ENCODE measurements at regions not wholly inside any gene's neighbourhood (a gene's known extent, or its start where the extent isn't known, plus 50 kb on each side); places are given as distances from the start of the nearest gene placed in this dataset.
A peak's percentile ranks its signal among the peaks of the same experiment; 100 is the strongest.

DNA sequence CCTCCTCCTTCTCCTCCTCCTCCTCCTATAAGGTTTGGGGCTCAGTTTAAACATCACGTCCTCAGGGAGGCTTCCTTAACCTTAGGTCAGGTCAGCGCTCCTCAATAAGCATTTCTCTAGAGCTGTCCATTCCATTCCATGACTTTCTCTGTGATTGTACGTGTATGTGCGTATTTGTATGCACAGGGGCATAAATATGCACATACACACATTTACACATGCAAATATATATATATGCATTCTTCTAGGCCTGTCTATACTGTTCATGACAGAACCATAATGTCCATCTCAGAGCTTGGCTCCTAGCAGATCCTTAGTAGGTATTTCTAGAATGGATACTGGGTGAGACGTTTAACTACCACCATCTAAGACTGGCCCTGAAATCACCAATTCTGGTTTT lies 258.6 kb downstream of the STIM2 start:
- H3K4me3 ChIP-seq (replicated peaks in 1 of 4; ENCODE audit: control extremely low read depth in 1 of 4, insufficient read depth in 1 of 4, low read depth in 3 of 4, low read length in 4 of 4): no peak overlapping the region
- H3K79me2 ChIP-seq (ENCODE audit: control insufficient read depth, insufficient read depth, low read length): no peaks in the 10 kb centered on the region
- no peak overlapping the region for H2AFZ ChIP-seq (ENCODE audit: low read length)
- H3K4me1 ChIP-seq (ENCODE audit: control insufficient read depth, extremely low read depth, insufficient read depth, low read length): no peaks in the 10 kb centered on the region
- H3K36me3 ChIP-seq (ENCODE audit: control insufficient read depth, insufficient read depth, low read length): no peaks in the 10 kb centered on the region
- no peak overlapping the region for H3K9ac ChIP-seq (ENCODE audit: insufficient read depth, low read length)
- H3K27me3 ChIP-seq (ENCODE audit: control insufficient read depth, insufficient read depth, low read length): no peaks in the 10 kb centered on the region
- H3K27ac ChIP-seq (ENCODE audit: insufficient read depth, low read length): no peak overlapping the region
- H3K4me2 ChIP-seq (ENCODE audit: extremely low read depth, insufficient read depth, low read length): no peak overlapping the region
- H3K9me3 ChIP-seq (ENCODE audit: control insufficient read depth, insufficient read depth, low read depth, low read length): no peaks in the 10 kb centered on the region
- no peak for DNase-seq (ENCODE audit: low read depth in 2 of 2)
- no peaks in the 10 kb centered on the region for H4K20me1 ChIP-seq (ENCODE audit: control insufficient read depth, extremely low read depth, insufficient read depth, low read length)
- TF ChIP-seq, protein P1, sequence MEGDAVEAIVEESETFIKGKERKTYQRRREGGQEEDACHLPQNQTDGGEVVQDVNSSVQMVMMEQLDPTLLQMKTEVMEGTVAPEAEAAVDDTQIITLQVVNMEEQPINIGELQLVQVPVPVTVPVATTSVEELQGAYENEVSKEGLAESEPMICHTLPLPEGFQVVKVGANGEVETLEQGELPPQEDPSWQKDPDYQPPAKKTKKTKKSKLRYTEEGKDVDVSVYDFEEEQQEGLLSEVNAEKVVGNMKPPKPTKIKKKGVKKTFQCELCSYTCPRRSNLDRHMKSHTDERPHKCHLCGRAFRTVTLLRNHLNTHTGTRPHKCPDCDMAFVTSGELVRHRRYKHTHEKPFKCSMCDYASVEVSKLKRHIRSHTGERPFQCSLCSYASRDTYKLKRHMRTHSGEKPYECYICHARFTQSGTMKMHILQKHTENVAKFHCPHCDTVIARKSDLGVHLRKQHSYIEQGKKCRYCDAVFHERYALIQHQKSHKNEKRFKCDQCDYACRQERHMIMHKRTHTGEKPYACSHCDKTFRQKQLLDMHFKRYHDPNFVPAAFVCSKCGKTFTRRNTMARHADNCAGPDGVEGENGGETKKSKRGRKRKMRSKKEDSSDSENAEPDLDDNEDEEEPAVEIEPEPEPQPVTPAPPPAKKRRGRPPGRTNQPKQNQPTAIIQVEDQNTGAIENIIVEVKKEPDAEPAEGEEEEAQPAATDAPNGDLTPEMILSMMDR (conservative IDR thresholded peaks at IDR 0.05 in 1 of 2, IDR thresholded peaks at IDR 0.05 in 1 of 2; ENCODE audit: low read depth in 1 of 2, low read length in 2 of 2): no peak
- no peak for TF ChIP-seq EZH2 (IDR thresholded peaks at IDR 0.05; ENCODE audit: low read length, missing control alignments)

DNA sequence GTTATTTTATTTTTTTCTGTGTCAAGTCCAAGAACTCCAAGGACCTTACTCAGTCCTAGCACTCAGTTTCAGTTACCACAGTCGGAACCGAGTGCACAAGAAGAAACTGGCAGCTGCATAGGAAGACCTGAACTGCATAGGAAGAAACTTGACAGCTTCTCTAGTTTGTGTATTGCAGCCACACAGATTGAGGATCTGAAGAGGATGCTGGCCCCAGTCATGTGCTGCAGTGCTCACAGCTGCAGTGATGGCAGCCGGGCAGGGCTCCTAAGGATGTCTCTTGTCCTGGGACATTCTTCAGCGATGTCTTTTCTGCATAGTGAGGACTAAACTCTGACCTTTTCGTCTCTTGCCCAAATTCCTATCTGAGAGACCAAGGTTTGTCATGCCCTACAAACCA lies 261.2 kb downstream of the STIM2 start:
- no peaks in the 10 kb centered on the region for H3K9me3 ChIP-seq (ENCODE audit: control insufficient read depth, insufficient read depth, low read depth, low read length)
- no peak overlapping the region for H2AFZ ChIP-seq (ENCODE audit: low read length)
- H3K4me3 ChIP-seq (replicated peaks in 1 of 4; ENCODE audit: control extremely low read depth in 1 of 4, insufficient read depth in 1 of 4, low read depth in 3 of 4, low read length in 4 of 4): no peak overlapping the region
- no peaks in the 10 kb centered on the region for H3K27me3 ChIP-seq (ENCODE audit: control insufficient read depth, insufficient read depth, low read length)
- H3K4me2 ChIP-seq (ENCODE audit: extremely low read depth, insufficient read depth, low read length): no peak overlapping the region
- no peaks in the 10 kb centered on the region for H3K4me1 ChIP-seq (ENCODE audit: control insufficient read depth, extremely low read depth, insufficient read depth, low read length)
- DNase-seq (ENCODE audit: low read depth in 2 of 2): no peak
- H3K79me2 ChIP-seq (ENCODE audit: control insufficient read depth, insufficient read depth, low read length): no peaks in the 10 kb centered on the region
- H3K9ac ChIP-seq (ENCODE audit: insufficient read depth, low read length): no peak overlapping the region
- no peak overlapping the region for H3K27ac ChIP-seq (ENCODE audit: insufficient read depth, low read length)
- H3K36me3 ChIP-seq (ENCODE audit: control insufficient read depth, insufficient read depth, low read length): no peaks in the 10 kb centered on the region
- no peaks in the 10 kb centered on the region for H4K20me1 ChIP-seq (ENCODE audit: control insufficient read depth, extremely low read depth, insufficient read depth, low read length)
- TF ChIP-seq EZH2 (IDR thresholded peaks at IDR 0.05; ENCODE audit: low read length, missing control alignments): no peak
- TF ChIP-seq, protein P1 (conservative IDR thresholded peaks at IDR 0.05 in 1 of 2, IDR thresholded peaks at IDR 0.05 in 1 of 2; ENCODE audit: low read depth in 1 of 2, low read length in 2 of 2): no peak

DNA sequence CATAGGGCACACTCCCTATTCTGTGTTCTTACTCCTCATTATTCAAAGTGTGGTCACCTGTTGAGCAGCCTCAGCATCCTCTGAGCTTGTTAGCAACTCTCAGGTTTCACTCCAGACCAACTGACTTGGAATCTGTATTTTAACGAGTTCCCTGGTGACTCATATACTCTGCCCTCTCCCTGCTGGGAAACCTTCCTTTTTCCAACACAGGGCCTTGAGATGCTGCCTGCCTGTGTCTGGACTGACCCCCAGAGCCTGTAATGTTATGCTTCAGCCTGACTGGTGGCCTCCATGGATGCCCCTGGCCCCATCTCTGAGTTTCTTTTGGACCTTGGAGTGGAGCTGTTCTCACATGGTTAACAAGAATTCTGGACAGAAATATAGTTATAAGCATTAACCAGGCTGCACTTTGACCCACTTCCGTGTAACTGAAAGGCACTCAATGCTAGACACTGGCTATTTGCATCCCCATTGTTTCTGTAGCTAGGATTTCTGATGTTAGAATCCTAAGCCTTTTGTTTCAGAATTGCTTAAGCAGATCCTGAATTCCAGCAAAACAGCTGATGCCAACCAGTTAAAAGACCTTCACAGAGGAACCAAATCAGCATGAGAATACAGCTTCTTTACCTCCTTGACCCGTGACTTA lies 262.6 kb downstream of the STIM2 start:
- TF ChIP-seq EZH2 (IDR thresholded peaks at IDR 0.05; ENCODE audit: low read length, missing control alignments): no peak
- TF ChIP-seq, protein P1 (conservative IDR thresholded peaks at IDR 0.05 in 1 of 2, IDR thresholded peaks at IDR 0.05 in 1 of 2; ENCODE audit: low read depth in 1 of 2, low read length in 2 of 2): no peak
- Histone ChIP-seq H3K27me3 (ENCODE audit: control insufficient read depth, insufficient read depth, low read length) (no peaks in the 10 kb centered on the region), H2AFZ (ENCODE audit: low read length) (no peak overlapping the region), H3K4me1 (ENCODE audit: control insufficient read depth, extremely low read depth, insufficient read depth, low read length) (no peaks in the 10 kb centered on the region), H3K36me3 (ENCODE audit: control insufficient read depth, insufficient read depth, low read length) (no peaks in the 10 kb centered on the region), H3K4me2 (ENCODE audit: extremely low read depth, insufficient read depth, low read length) (no peak overlapping the region), H3K4me3 (replicated peaks in 1 of 4; ENCODE audit: control extremely low read depth in 1 of 4, insufficient read depth in 1 of 4, low read depth in 3 of 4, low read length in 4 of 4) (no peak overlapping the region), H3K27ac (ENCODE audit: insufficient read depth, low read length) (no peak overlapping the region), H3K9me3 (ENCODE audit: control insufficient read depth, insufficient read depth, low read depth, low read length) (no peaks in the 10 kb centered on the region), H4K20me1 (ENCODE audit: control insufficient read depth, extremely low read depth, insufficient read depth, low read length) (no peaks in the 10 kb centered on the region), H3K9ac (ENCODE audit: insufficient read depth, low read length) (no peak overlapping the region), H3K79me2 (ENCODE audit: control insufficient read depth, insufficient read depth, low read length) (no peaks in the 10 kb centered on the region)
- DNase-seq (ENCODE audit: low read depth in 2 of 2): peak in 1 of 2 donors; percentile 34

All from fibroblast of lung (primary cell).